Esophagus mucosa (tissue), 1 donor: ENCODE measurements at regions not wholly inside any gene's neighbourhood (a gene's known extent, or its start where the extent isn't known, plus 50 kb on each side); places are given as distances from the start of the nearest gene placed in this dataset.
"Not testable (repeated sequence)": the region's sequence is repeated elsewhere in the genome, so short reads cannot be mapped to it uniquely, and the experiment has no call there.

Source experiments
- ATAC-seq: fragments of 200-7000 bp; cut with Tn5 transposase; one replicate; pipeline ENCODE4 v1.9.1; 2020
- donor health status: DM: yes; HTN: yes; CAD: no.

DNA sequence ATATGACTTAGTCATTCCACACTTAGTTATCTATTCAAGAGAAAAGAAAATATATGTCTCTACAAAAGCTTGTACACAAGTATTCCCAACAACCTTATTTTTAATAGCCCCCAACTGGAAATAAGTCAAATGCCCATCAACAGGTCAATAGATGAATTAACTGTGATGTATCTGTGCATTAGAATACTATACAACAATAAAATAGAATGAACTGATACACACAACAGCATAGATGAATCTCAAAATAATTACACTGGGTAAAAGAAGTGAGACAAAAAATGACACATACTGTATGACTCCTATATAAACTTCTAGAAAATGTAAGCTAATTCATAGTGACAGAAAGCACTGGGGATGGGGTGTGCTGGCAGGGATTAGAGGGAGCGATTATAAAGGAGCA is 354.1 kb upstream of the DIPK2B start:
- no peak for ATAC-seq

DNA sequence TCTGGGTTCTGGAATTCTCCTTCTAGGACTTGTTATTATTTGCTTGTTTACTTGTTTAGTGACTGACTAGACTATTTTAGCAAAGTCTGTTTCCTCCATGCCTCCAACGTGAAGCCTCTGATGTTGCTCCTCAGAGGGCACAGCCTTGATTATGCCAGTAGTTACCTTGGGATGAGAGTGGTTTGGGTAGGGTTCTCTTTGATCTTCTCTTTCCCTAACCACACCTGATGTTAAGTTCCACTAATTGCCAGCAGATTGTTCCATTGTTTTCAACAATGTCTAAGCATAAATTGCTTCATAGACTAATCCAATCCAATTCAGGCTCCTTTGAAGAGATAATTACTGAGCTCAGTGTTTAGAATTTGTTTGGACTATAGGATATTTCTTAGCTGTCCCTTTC is 352.7 kb upstream of the DIPK2B start:
- ATAC-seq: no peak

DNA sequence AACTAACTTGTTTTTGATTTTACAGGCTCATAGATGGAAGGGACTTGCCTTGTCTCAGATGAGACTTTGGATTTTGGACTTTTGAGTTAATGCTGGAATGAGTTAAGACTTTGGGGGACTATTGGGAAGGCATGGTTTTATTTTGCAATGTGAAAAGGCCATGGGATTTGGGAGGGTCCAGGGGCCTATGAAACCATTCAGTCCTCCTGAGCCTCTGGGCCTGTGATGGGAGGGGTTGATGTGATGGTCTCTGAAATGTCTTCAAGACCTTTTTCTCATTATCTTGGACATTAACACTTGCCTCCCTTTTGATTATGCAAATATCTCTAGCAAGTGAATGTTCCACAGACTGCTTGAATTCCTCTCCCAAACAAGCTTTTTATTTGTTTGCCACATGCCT is 346.0 kb upstream of the DIPK2B start:
- not testable (repeated sequence) for ATAC-seq

DNA sequence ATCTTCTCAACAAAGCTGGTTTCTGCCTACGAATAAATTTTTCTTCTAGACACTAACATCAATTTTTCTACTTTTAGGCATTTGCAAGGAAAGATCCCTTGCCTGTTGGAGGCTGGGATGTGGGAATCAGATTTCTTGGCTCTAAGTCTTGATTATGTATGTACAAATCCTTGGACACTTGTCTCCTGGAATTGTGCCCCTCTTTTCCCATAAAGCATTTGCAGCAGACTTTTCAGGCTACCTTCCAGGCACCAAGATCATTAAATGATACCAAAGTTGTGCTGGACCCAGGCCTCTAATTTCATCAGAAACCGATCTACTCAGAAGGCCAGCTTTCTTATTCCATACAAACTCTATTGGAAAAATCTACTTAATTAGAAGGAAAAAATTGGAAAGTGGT is 339.5 kb upstream of the DIPK2B start:
- no peak for ATAC-seq

DNA sequence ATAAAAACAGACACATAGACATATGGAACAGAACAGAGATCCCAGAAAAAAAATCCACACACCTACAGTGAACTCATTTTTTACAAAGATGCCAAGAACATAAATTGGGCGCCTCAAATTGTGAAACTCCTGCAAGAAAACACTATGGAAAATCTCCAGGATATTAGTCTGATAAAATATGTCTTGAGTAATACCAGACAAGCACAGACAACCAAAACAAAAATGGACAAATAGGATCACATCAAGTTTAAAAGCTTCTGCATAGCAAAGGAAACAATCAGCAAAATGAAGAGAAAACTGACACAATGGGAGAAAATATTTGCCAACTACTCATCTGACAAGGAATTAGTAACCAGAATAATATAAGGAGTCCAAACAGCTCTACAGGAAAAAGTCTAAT is 337.3 kb upstream of the DIPK2B start:
- no peak for ATAC-seq

DNA sequence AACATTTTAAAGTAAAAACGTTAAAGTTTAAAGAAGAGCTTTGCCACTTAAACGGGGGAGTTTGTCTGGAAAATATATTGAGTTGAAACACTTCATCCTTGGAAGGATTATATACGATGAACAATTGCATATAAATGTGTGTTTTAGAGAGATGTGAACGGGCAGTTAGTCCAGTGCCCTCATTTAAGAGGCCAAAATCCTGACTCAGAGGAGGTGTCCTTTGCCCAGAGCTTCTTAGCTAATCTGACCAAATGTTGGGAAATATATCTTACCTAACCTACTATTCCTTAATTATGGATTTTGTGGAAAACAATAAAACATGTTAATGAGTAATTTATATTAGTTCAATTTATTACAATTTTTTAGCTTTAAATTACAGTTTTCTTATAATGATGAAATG is 327.2 kb upstream of the DIPK2B start:
- ATAC-seq: no peak

DNA sequence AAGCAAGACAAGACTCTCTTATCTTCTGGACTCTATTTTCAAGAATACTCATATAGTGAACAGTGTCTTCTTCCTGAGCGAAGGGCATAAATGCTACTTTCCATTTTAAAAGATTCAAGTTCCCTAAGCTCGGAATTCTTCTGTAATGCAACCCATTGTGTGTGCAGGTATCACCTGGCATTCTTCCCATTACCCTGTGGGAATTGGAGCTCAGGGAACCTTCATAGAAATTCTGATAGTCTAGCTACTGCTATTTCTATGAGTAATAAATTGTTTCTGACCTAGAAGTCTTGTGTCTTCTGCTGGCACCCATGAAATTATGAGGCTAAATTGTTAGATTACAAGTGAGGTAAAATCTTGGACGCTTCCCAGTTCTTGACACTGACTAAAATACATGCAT is 324.1 kb upstream of the DIPK2B start:
- no peak for ATAC-seq

DNA sequence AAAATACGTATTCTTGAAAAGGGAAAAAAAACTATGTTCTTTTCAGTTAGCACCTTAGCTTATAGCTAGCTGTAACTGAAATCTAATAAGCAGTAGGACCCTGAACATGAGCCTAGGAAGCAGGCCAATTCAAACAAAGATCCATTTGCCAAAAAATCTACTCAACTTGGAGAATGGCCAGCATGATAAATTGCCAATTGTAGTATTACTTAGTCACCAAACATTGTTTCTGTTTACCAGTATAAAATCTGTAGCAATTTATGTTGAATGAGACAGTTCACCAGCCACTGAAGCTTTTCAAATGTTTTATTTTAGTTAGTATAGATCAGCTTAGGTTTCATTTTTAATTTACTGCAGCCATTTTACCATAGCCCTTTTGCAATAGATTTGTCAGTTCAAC is 323.6 kb upstream of the DIPK2B start:
- no peak for ATAC-seq

DNA sequence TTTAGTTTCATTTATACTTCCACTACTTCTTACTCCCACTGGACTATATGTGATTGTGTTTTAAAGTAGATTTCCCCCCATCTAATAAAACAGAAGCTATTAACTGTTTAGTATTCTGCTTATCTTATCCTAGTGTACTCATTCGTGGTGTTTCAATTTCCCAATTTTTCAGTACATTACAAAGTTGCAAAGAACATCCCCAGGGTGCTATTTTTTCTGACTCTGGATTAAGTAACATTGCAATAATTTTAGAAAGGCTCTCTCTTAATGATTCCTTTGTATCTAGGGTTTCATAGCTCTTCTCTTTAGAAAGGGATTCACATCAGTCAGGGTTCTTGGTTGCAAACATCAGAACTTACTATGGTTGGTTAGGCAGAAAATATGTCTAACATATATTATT is 317.9 kb upstream of the DIPK2B start:
- ATAC-seq: no peak

DNA sequence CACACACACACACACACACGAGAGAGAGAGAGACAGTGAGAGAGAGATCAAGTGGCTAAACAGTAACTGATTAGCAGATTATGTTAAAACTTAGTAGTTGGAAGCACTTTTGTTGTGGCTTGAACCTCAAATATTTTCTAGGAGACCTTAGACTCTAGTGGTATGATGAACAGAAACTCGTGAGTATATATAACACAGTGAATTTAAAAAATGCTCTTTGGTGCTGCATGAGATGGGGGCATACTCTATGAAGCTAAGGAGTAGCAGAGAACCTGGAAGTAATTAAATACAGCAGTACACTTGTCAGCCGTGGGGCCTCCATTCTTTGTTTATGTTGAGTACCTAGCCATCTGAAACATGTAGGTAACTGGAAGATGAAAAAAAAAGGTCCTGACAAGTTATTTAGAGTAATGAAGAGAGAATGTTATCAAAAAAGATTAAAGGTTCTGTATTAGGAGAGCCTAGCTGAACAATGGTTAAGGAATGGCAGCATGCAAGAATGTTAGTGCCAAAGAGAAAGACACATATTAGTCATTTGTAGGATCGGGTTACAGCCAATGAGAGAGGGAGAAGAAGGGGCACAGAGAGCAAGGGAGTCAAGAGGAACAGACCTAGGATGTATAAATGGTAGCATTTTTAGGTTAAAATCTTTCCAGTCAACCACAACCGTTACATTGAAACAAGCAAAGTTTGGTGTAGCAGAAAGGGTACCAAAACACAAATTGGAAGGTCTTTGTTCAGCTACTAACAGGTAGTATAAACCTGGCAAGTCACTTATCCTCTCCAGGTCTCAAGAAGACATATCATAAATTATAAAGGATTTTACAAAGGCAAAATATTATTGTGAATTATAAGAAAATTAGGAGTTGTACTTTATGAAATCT is 316.7 kb upstream of the DIPK2B start:
- no peak for ATAC-seq

DNA sequence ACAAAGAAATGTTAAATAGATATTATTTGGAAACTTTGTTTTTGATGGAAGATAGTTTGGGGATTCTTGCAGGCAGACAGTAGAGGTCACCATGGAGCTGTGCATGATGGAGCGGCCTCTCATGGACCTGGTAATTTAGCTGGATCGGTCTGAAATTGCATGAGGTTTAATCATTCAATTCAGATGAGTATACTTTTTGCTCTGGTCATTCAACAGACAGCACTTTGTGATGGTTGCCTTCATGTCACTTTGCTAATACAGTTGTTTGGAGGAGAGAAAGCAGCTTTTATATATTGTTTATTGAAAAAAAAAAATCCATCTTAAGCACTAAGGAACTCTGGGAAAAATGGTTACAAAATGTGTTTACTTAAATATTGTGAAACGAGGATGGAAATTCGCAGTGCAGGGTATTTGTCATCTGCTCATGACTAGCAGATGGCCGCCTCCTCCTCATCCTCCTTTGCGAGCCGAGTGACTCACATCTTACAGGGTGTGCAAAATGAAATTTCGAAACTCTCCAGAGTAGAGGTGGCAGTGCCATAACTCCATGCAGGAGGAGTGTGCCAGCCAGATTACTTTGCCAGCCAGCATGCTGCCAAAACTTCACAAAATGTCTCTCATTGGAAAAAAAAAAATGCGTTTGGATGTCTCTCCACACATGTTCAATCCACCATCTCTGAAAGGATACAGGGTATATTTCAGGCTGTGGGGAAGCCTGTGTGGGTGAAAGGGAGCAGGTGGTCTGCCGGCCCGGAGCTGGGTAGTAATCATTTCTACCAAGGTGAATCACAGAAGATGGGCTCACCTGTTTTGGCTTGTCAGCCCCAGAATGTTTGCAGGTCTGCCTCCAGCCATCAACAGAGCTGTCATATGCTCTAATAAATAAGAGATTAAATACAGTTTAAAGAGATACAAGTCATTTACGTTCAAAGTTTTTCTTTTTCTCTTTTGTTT is 314.9 kb upstream of the DIPK2B start:
- ATAC-seq: peak; percentile 98

DNA sequence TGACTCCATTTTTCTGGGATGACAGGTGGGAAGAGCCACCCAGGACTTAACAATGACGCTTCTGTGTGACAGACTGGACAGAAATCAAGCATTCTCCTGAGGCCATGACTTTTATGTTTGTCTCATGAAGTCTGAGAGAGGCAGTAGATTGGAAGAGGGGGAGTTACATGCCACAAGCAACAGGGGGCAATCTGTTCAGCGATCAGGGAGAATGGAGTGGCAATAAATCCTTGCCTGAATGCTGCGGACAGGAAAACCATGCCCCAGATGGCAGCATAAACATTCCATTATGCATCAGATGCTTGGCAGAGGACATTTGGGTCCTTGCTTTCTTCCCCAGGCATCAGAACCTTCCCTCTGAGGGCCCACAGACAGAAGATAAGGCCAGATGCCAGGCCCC is 312.4 kb upstream of the DIPK2B start:
- ATAC-seq: no peak

DNA sequence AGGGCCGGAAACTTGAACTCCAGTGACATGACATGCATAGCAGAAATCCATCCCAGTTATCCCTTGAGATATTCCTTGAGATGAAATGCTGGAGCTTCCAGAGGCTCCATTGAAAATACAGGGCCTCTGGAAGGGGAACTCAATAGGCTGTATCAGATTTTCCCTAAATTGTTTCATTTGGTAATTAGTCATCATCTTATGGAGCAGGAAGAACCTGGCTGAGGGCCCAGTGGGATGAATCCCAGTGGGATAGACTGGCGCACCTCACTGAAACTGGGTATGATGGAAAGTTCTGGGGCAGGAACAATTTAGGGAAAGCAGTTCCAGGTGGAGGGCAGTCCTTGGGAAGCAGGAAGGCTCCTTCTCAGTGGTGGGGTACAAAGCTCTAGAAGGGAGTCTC is 307.8 kb upstream of the DIPK2B start:
- no peak for ATAC-seq

DNA sequence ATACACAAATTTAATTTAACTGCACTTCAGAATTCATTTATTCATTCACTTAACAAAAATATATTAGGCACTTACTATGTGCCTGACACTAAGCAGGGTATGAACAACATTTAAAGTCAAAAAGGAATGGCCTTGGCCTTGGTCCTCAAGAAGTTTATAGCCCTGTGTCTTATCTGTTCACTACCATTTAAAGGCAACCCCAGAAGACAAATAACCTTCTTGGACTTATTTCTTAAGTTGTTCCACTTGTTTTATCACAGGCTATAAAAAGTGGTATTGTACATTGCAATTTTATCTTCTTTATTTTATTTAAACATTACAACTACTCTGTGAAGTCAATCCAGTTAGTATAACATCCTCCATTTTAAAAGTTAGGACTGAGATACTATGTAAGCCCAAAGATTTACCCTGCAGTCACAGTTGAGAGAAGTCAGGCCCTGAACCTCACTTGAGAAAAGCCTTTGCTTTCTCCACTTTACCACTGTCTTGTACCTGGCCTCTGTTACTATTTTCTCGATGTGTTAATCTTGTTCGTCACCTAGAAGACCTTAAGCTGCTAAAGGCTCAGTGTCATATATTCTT is 305.6 kb upstream of the DIPK2B start:
- no peak for ATAC-seq

DNA sequence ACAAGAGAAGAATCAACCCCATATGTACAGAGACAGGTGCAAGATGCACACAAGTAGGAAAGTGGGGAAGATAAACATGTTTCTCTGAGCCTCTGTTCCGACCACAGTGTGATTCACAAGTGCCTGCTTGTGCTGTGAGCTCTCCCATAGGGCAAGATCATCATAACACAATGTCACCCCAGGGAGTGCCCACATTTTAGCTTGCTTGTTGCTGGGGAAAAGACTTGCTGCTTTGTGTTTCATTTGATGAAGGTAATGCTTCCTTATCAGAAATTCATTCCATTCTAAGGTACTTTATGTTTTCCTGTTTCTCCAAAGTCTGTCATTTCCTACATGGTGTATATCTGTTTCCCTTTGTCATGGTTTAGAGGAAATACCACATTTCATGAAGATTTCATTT is 304.5 kb upstream of the DIPK2B start:
- peak; percentile 76 for ATAC-seq

DNA sequence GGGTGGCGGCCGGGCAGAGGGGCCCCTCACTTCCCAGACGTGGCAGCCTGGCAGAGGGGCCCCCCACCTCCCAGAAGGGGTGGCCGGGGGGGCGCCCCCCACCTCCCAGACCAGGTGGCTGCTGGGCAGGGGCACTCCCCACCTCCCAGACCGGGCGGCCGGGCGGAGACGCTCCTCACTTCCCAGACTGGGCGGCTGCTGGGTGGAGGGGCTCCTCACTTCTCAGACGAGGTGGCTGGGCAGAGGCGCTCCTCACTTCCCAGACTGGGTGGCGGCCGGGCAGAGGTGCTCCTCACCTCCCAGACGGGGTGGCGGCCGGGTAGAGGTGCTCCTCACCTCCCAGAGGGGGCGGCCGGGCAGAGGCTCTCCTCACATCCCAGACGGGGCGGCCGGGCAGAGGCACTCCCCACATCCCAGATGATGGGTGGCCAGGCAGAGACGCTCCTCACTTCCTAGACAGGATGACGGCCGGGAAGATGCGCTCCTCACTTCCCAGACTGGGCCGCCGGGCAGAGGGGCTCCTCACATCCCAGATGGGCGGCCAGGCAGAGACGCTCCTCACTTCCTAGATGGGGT is 303.2 kb upstream of the DIPK2B start:
- ATAC-seq: not testable (repeated sequence)

DNA sequence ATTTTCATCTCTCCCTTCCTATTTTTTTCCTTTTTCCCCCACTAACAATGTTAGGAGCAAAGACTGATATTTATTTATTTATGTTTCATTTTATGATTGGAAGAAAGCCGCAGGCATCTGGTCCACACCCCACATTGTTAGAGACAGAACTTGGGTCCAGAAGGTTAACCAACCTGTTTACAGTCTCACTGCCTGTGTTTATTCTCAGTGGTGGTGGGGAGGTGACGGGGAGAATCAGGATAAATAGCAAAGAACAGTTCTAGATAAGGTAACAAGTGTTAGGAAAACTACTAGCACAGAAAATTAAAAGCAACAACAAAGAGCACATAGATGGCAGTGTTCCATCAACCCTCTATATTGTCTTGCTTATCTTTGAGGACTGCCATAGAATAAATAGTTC is 301.7 kb upstream of the DIPK2B start:
- no peak for ATAC-seq

DNA sequence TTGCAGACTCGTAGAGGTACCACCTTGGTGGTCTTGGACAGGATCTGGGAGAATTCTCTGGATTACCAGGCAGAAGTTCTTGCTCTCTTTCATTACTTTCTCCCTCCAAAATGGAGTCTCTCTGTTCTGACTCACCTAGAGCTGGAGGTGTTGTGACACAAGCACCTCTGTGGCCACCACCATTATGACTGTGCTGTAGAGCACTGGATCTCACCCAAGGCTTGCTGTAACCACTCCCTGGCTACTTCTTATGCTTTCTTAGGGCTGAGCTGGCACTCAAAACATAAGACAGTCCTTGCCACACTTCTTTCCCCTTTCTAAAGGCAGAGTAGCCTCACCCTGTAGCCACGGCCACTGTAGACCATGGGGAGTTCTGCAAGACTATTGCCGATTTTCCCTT is 296.6 kb upstream of the DIPK2B start:
- ATAC-seq: peak; percentile 81

DNA sequence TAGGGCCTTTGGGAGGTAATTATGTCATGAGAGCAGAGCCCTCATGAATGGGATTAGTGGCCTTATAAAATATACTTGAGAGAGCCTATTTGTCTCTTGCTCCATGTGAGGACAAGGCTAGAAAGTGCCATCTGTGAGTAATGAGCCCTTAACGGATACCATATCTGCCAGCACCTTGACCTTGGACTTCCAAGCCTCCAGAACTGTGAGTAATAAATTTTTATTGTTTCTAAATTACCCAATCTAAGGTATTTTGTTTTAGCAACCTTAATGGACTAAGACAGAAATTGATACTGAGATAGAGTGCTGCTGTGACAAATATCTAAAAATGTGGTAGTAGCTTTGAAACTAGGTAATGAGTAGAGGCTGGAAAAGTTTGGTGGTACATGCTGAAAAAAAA is 285.0 kb upstream of the DIPK2B start:
- no peak for ATAC-seq

DNA sequence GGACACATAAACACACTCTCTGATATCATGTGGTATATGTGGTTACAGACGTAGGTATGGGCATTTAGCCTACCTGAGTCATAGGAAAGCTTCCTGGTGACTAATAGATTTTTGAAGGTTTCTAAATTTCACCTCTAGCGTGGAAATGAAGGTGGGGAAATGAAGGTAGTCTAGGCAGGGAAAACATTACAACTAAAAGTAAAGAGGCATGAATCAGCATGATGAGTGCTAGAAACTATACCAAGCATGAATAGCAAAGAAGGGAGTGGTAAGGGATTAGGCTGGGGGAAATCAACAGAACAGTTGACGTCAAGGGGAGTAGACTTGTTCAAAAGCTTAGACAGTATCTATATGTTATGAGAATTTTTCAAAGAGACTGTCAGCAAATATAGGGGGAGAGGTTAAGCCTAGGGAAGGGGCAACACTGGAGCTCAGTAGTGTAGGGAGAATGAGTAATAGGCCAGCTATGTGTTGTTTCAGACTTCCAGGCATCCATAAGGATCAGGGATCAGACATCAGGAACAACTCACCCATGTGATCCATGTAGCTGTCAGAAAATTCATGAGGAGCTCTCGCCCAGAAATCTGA is 279.3 kb upstream of the DIPK2B start:
- peak; percentile 97 for ATAC-seq

DNA sequence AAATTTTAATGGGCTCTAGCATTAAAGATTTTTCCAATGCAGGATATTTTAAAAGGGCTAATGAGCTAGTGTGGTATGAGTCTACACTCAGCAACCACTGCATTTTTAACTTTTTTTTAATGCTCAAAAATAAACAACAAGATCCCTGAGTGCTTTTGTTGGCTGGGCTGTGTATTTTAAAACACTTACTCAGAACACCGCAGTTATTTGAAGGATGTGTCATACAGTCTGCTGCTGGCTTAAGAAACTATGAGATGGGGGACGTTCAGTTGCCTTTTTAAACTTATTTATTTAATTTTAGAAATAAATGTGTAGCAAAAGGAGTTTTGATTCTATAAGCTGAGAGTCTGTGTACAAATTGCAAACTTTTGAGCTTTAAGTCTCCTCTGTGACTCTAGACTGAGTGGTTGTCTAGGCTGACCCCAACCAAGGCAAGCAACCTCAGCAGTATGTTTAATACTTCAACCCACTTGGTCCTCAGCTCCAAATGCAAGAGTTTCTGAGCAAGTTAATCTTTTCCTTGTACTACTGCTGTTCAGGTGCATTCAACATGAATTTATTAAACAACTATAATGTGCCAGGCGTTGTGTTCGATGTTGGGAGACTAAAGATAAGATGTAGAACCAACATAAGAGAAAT is 278.6 kb upstream of the DIPK2B start:
- no peak for ATAC-seq

DNA sequence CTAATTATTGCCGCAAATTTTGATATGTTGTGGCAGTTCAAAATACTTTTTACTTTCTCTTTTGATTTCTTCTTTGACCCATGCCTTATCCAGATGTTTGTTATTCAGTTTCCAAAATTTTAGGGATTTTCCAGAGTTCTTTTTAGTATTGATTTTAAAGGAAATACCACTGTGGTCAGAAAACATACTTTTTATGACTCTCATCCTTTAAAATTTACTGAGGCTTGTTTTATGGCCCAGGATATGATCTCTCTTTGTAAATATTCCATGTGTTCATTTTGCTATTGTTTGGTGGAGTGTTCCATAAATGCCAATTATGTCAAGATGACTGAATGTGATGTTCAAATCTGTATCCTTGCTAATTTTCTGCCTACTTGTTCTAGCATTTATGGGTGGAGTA is 272.3 kb upstream of the DIPK2B start:
- ATAC-seq: no peak
